HEK293 (cell line): ENCODE measurements at regions not wholly inside any gene's neighbourhood (a gene's known extent, or its start where the extent isn't known, plus 50 kb on each side); places are given as distances from the start of the nearest gene placed in this dataset.

ENCODE experiments used
- KLF1 ChIP-seq: fragments of 450-650 bp; formaldehyde crosslinking; IDR thresholded peaks from 2 replicates; pipeline ENCODE4 v1.5.1; 2016; ENCODE audit warnings: missing biosample characterization, missing genetic modification characterization
- ZNF146 ChIP-seq: fragments of 450-650 bp; formaldehyde crosslinking; IDR thresholded peaks from 2 replicates; pipeline ENCODE4 v1.5.1; 2016; ENCODE audit warnings: missing biosample characterization, missing genetic modification characterization
- ZNF274 ChIP-seq, 2 experiments: fragments of 200-500 bp in 1 of 2; fragments of 450-650 bp in 1 of 2; sonication (Bioruptor generic) in 1 of 2; formaldehyde crosslinking in 1 of 2; IDR thresholded peaks; 2 replicates each; pipeline versions ENCODE4 v1.5.1 to v1.6.1; 2014 to 2016; ENCODE audit warnings: borderline replicate concordance in 1 of 2, inconsistent platforms in 1 of 2, low read length in 1 of 2, missing biosample characterization in 1 of 2, missing genetic modification characterization in 1 of 2
- ZNF830 ChIP-seq: fragments of 450-650 bp; IDR thresholded peaks from 2 replicates; pipeline ENCODE4 v1.5.0; 2018; ENCODE audit warnings: missing biosample characterization, missing genetic modification characterization, low read depth, mild to moderate bottlenecking, moderate library complexity
- TF ChIP-seq, protein P1 (sequence below): fragments of 450-650 bp; formaldehyde crosslinking; IDR thresholded peaks from 2 replicates; pipeline ENCODE4 v1.5.1; 2016; ENCODE audit warnings: missing biosample characterization, missing genetic modification characterization

DNA sequence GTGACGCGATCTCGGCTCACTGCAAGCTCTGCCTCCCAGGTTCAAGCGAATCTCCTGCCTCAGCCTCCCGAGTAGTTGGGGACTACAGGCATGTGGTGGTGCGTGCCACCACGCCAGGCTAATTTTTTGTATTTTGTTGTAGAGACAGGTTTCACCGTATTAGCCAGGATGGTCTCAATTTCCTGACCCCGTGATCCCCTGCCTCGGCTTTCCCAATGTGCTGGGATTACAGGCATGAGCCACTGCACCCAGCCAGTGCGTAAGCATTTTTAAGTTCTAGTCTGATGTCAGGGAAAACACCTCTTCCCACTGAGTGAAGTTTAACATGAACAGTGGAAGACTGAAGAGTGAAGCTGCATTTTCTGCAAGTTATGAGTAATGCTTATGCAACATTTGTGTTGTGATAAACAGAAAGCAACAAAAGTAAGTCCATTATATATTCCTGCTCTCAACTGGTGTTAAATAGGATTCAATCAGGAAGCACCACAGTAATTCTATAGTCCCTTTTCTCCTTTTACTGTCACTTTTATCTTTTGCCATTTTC is 1219.8 kb upstream of the RAG2 start:
- TF ChIP-seq ZNF146 (tag by site-specific recombination) (no peak), ZNF830 (no peak), ZNF274 (IDR thresholded peaks at IDR 0.05; ENCODE audit: low read length) (no peak), ZNF274 (tag by site-specific recombination; IDR thresholded peaks at IDR 0.05; ENCODE audit: borderline replicate concordance) (no peak), KLF1 (no peak)
- TF ChIP-seq, protein P1, sequence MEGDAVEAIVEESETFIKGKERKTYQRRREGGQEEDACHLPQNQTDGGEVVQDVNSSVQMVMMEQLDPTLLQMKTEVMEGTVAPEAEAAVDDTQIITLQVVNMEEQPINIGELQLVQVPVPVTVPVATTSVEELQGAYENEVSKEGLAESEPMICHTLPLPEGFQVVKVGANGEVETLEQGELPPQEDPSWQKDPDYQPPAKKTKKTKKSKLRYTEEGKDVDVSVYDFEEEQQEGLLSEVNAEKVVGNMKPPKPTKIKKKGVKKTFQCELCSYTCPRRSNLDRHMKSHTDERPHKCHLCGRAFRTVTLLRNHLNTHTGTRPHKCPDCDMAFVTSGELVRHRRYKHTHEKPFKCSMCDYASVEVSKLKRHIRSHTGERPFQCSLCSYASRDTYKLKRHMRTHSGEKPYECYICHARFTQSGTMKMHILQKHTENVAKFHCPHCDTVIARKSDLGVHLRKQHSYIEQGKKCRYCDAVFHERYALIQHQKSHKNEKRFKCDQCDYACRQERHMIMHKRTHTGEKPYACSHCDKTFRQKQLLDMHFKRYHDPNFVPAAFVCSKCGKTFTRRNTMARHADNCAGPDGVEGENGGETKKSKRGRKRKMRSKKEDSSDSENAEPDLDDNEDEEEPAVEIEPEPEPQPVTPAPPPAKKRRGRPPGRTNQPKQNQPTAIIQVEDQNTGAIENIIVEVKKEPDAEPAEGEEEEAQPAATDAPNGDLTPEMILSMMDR (tag by site-specific recombination): no peak
